Endodermal cell (in vitro differentiated cells): ENCODE measurements at regions not wholly inside any gene's neighbourhood (a gene's known extent, or its start where the extent isn't known, plus 50 kb on each side); places are given as distances from the start of the nearest gene placed in this dataset.

Experiments used
- DNase-seq: peaks from one replicate; pipeline ENCODE4 v3.0.0-alpha.2; 2017
- H3K27ac ChIP-seq: 2 replicates; pipeline ENCODE4 v1.5.1; 2013; ENCODE audit warnings: mild to moderate bottlenecking, low read depth, low read length, moderate library complexity
- H3K27me3 ChIP-seq: 2 replicates; pipeline ENCODE4 v1.6.1; 2013; ENCODE audit warnings: mild to moderate bottlenecking, low read length, moderate library complexity; ENCODE audit not compliant: insufficient read depth, control insufficient read depth, poor library complexity, severe bottlenecking
- H3K36me3 ChIP-seq: 2 replicates; pipeline ENCODE4 v1.7.0; 2013; ENCODE audit warnings: mild to moderate bottlenecking, low read length, moderate library complexity; ENCODE audit not compliant: control insufficient read depth, insufficient read depth
- H3K4me1 ChIP-seq: one replicate; pipeline ENCODE4 v1.7.0; 2013; ENCODE audit warnings: low read length; ENCODE audit not compliant: control insufficient read depth, insufficient read depth
- H3K4me3 ChIP-seq: 2 replicates; pipeline ENCODE4 v1.5.1; 2013; ENCODE audit warnings: mild to moderate bottlenecking, low read length, moderate library complexity
- H3K9ac ChIP-seq: 2 replicates; pipeline ENCODE4 v1.6.1; 2013; ENCODE audit warnings: mild to moderate bottlenecking, low read length, moderate library complexity; ENCODE audit not compliant: poor library complexity, severe bottlenecking; ENCODE audit errors: extremely low read depth
- H3K9me3 ChIP-seq: 2 replicates; pipeline ENCODE4 v1.6.1; 2013; ENCODE audit warnings: mild to moderate bottlenecking, low read length, moderate library complexity; ENCODE audit not compliant: control insufficient read depth
- H3K27ac Mint-ChIP-seq: 2 replicates; pipeline ENCODE4 v1.8.0; 2020; ENCODE audit warnings: mixed read lengths
- H3K27me3 Mint-ChIP-seq: 2 replicates; pipeline ENCODE4 v1.8.0; 2021; ENCODE audit warnings: mild to moderate bottlenecking, mixed read lengths; ENCODE audit not compliant: insufficient read depth
- H3K36me3 Mint-ChIP-seq: 2 replicates; pipeline ENCODE4 v1.8.0; 2020; ENCODE audit warnings: low read depth, mixed read lengths
- H3K4me1 Mint-ChIP-seq: 2 replicates; pipeline ENCODE4 v1.8.0; 2020; ENCODE audit warnings: mixed read lengths
- H3K4me3 Mint-ChIP-seq: 2 replicates; pipeline ENCODE4 v1.8.0; 2020; ENCODE audit warnings: mild to moderate bottlenecking, moderate library complexity, mixed read lengths
- H3K9me3 Mint-ChIP-seq: 2 replicates; pipeline ENCODE4 v1.8.0; 2020; ENCODE audit warnings: mild to moderate bottlenecking, mixed read lengths
- WGBS, 2 experiments: methylation state at CpG; one replicate each; pipeline versions ENCODE4 v1.1.5 to v1.1.7; 2013; ENCODE audit warnings: missing lambda C conversion rate in 2 of 2, mixed read lengths in 1 of 2; ENCODE audit not compliant: insufficient coverage in 1 of 2, insufficient read length in 1 of 2; 5-methylcytosine and 5-hydroxymethylcytosine counted together
- TF ChIP-seq, protein P1 (sequence below): fragments of 200-600 bp; sonication (generic); conservative IDR thresholded peaks from 2 replicates; pipeline ENCODE4 v1.5.0; 2021; ENCODE audit warnings: antibody characterized with exemption, mild to moderate bottlenecking

DNA sequence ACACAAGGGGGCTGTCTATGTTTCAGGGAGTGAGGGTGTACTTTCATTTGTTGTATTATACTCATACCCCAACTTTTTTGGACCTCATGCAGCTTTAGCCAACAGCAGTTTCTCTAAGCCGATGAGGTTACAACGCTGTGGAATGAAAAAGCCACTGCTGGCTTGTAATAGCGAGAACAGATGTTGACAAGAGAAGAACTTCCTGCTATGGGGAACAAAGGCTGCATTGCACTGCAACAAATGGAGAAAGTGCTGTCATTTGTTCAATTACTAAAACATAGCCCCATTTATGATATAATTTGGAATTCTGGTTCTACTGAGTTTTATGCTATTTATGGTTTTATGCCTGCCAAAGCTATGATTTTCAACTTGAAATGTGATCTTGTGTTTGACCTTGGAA lies 104.2 kb upstream of the TMEM72 start:
- Mint-ChIP-seq H3K36me3 (no peaks in the 10 kb centered on the region), H3K9me3 (no peaks in the 10 kb centered on the region), H3K4me1 (peaks cover 10% of the 10 kb centered on the region), H3K27me3 (peaks cover 3% of the 10 kb centered on the region), H3K4me3 (no peak overlapping the region), H3K27ac (no peak overlapping the region)
- TF ChIP-seq, protein P1, sequence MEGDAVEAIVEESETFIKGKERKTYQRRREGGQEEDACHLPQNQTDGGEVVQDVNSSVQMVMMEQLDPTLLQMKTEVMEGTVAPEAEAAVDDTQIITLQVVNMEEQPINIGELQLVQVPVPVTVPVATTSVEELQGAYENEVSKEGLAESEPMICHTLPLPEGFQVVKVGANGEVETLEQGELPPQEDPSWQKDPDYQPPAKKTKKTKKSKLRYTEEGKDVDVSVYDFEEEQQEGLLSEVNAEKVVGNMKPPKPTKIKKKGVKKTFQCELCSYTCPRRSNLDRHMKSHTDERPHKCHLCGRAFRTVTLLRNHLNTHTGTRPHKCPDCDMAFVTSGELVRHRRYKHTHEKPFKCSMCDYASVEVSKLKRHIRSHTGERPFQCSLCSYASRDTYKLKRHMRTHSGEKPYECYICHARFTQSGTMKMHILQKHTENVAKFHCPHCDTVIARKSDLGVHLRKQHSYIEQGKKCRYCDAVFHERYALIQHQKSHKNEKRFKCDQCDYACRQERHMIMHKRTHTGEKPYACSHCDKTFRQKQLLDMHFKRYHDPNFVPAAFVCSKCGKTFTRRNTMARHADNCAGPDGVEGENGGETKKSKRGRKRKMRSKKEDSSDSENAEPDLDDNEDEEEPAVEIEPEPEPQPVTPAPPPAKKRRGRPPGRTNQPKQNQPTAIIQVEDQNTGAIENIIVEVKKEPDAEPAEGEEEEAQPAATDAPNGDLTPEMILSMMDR: no peak
- Histone ChIP-seq H3K9me3 (no peaks in the 10 kb centered on the region), H3K36me3 (no peaks in the 10 kb centered on the region), H3K27ac (no peak overlapping the region), H3K9ac (no peak overlapping the region), H3K4me3 (no peak overlapping the region), H3K27me3 (no peaks in the 10 kb centered on the region), H3K4me1 (no peaks in the 10 kb centered on the region)
- no peak for DNase-seq
- WGBS, 2 experiments: 83 to 90% methylated on average over 2 to 3 of the region's 3 CpGs

DNA sequence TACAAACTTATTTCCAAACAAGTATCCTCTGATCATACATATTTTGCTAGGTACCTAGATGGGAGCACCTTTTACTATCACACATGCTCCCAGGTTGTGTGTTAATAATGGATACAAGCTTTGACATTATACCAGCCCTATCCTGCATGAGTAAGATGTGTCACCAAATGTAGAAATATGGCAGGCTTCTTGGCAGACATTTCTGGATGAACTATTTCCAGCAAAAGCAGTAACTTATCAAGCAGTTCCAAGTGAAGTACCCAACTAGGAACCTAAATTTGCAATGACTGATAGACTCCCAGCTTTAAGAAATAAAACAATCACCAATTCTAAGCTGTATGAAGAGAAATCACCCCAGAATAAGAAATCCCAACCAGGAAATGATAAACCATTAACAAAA lies 103.7 kb upstream of the TMEM72 start:
- no peaks in the 10 kb centered on the region for H3K36me3 ChIP-seq
- H3K36me3 Mint-ChIP-seq: no peaks in the 10 kb centered on the region

DNA sequence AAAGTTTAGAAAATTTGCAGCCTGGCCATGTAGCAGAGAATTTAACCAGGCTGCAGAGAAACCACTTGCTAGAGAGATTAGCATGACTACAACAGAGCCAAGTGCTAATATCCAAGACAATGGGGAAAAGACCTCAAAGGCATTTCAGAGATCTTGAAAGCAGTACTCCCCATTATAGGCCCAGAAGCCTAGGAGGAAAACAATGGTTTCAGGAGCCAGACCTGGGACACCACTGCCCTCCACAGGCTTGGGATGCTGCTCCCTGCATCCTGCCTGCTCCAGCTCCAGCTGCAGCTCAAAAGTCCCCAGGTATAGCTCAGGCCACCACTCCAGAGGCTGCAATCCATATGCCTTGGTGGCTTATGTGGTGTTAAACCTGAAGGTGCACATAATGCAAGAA lies 101.5 kb upstream of the TMEM72 start:
- Mint-ChIP-seq H3K4me3 (no peak overlapping the region), H3K36me3 (no peaks in the 10 kb centered on the region), H3K4me1 (peaks cover 10% of the 10 kb centered on the region), H3K27ac (no peak overlapping the region), H3K9me3 (no peaks in the 10 kb centered on the region), H3K27me3 (no peaks in the 10 kb centered on the region)
- H3K9me3 ChIP-seq: no peaks in the 10 kb centered on the region
- no peaks in the 10 kb centered on the region for H3K36me3 ChIP-seq
- no peaks in the 10 kb centered on the region for H3K27me3 ChIP-seq
- TF ChIP-seq, protein P1: peak; percentile 74
- H3K27ac ChIP-seq: no peak overlapping the region
- H3K4me1 ChIP-seq: no peaks in the 10 kb centered on the region
- no peak overlapping the region for H3K4me3 ChIP-seq
- DNase-seq: peak; percentile 87
- no peak overlapping the region for H3K9ac ChIP-seq

More for the DNA sequence above, 103.7 kb upstream of the TMEM72 start:
- Mint-ChIP-seq H3K4me1 (peaks cover 10% of the 10 kb centered on the region), H3K9me3 (no peaks in the 10 kb centered on the region), H3K27me3 (peaks cover 3% of the 10 kb centered on the region), H3K4me3 (no peak overlapping the region), H3K27ac (no peak overlapping the region)
- H3K4me1 ChIP-seq: no peaks in the 10 kb centered on the region
- no peak overlapping the region for H3K27ac ChIP-seq
- no peak for DNase-seq
- H3K9ac ChIP-seq: no peak overlapping the region
- no peak overlapping the region for H3K4me3 ChIP-seq
- H3K27me3 ChIP-seq: no peaks in the 10 kb centered on the region
- H3K9me3 ChIP-seq: no peaks in the 10 kb centered on the region
- TF ChIP-seq, protein P1: no peak
